ENCODE measurements at regions not wholly inside any gene's neighbourhood (a gene's known extent, or its start where the extent isn't known, plus 50 kb on each side); places are given as distances from the start of the nearest gene placed in this dataset.
"Not testable (repeated sequence)": the region's sequence is repeated elsewhere in the genome, so short reads cannot be mapped to it uniquely, and the experiment has no call there.

DNA sequence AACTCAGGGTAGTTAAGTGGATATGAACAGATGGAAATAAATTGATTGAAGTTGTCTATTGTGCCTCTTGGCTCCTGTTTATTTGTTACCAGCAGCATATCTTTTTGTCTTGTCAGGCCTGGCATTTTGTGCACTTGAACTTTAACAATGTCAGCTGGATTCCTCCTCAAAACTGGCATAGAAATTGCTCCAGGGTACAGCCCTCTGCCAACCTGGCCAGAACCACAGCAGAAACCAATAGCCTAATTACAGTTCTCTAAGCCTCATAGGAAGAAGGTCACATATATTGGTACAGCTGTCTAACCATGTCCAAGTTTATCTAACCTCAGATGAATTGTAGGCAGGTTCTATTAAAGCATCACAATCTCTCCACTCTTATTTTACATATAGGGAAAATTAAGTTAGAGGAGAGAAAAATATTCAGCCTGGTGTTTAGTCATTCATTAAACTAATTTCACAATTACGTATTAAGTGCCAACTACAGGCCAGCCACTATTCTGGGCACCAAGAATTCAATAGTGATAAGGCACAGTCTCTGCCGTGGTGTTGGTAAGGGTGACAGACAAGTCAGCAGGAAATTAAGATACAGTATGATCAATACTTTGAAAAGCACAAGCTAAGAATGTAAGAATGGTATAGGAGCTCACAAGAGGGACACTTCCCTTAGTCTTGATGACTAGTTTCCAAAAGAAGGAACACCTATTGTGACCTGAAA, 452.9 kb upstream of the NECTIN3 start:
- DNase-seq (ENCODE audit: low spot score), result no peak

DNA sequence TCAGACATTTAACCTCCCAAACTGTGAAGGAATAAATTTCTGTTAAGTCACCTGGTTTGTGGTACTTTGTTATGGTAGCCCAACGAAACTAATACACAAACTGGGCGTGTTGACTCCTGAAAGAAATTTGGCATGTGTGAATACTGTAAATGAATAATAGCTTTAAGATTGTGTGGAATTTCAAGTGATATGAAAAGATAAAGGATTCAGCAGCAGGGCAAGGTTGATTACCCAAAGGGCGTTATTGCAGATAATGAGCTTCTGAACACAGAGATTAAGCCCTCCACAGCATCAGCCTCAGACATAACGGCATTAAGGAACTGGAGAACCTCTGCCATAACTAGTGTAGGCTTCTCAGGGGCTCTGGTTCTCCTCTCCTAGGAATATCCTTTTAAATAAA, 451.5 kb upstream of the NECTIN3 start:
- no peak for DNase-seq (ENCODE audit: low spot score)

DNA sequence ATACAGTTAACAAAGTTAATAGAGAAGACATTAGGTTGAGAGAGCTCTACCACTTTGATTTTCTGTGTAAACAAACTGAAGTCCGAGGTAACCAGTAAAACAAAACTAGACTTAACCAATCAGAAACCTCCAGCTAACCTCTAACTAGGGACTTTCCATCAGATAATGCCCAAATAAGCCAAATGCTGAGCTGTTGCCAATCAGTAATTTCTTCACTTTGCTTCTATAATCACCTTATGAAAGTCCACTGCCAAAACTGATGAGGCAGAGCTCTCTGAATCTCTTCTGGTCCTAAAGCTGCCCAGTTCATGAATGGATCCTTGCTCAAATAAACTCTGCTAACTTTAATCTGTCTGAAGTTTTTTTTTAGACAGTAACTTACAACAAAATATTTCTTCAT, 448.0 kb upstream of the NECTIN3 start:
- no peak for DNase-seq (ENCODE audit: low spot score)

DNA sequence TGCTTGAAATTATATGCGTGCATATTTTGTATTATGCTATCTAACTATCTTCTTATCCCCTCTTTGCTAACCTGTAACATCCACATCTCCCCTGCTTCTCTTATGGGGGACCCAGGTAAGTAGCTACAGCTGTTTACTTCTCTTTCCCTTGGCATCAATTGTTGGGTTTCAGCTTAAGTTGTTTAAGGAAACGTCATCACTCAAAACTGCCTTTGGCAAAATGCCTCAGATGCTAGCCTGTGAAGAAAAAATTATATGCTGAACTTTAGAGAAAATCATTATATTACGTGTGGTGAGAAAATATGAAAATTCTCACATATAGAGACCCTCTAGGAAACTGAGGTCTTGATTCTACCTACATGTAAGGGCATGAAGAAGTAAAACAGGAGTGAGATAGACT, 447.0 kb upstream of the NECTIN3 start:
- no peak for DNase-seq (ENCODE audit: low spot score)

DNA sequence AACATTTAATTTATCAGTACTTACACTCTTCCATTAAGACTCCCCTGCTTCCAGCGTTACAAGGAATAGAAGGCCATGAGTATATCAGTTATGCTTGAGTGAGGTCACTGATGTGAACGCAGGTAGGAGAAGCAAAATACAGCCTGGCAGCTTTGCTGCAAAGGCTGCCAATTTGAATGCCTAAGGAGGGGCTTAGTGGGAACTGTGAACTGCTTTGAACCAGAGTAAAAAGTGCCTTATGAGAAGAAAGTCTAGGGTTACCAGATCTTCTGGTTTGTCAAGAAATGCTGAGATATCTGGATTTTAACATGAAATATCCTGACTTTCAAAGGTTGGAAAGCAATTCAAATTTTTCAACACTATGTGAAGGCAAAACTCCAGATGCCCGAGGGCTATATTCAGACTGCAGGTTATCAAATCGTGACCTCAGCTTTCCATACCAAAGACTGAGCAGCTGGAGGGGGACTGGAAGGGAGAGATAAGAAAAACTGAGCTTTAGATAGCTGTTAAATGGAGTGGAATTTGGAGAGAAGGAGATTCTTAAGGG, 446.3 kb upstream of the NECTIN3 start:
- DNase-seq (ENCODE audit: low spot score), result no peak

DNA sequence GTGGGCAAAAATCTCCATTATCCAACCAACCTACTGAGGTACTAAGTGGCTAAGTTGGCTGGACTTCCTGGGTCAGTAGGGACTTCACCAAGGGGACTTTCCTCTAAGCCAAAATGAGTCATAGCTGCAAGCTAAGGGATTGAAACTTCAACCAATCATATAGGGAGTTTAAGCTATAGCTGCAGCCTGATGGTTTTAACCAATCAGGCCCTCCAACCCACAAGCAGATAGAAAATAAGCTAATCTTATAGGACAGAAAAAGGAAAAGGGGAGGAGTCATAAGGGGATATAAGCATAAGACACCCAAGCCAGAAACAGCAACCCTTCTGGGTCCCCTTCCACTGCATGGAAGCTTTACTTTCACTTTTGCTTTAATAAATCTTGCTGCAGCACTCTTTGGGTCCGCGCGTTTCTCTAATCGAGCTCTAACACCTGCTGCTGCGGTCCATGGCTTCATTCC, 444.9 kb upstream of the NECTIN3 start:
- not testable (repeated sequence) for DNase-seq (ENCODE audit: low spot score)

DNA sequence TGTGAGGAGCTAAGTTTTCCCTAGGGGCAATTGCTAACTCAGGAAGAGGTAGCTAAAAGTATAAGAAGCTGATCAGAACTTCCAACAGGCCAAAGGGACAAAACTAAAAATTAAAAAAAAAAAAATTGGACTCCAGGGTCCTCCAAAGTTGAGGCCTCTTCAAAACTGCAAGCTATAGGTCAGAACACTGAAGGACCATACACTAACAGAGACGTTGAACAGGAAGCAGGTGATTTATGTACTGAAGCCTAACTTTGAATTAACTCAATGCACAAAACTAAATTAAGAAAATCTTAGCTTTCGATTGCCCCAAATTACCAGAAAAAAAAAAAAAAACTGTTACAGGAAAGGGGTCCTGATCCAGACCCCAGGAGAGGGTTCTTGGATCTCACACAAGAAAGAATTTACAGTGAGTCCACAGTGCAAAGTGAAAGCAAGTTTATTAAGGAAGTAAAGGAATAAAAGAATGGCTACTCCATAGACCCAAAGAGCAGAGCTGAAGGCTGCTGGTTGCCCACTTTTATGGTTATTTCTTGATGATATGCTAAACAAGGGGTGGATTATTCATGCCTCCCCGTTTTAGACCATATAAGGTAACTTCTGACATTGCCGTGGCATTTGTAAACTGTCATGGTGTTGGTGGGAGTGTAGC, 442.8 kb upstream of the NECTIN3 start:
- no peak for DNase-seq (ENCODE audit: low spot score)

DNA sequence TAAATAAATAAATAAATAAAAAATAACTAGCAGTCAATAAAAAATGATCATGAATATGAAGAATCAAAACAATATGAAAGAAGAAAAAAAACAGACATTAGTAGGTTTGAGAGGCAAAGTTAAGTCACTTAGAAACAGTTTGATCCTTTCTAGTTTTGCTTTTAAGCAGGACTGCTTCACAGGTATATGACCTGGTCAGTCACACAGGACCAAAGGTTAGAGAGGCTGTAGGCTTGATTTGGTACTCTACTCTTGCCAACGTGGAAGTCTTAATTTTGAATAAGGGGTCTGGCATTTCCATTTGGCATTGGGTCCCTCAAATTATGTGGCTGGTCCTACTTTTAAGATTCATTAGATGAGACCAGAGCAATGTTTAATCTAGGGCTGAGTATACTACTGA, 441.7 kb upstream of the NECTIN3 start:
- DNase-seq (ENCODE audit: low spot score), result no peak

DNA sequence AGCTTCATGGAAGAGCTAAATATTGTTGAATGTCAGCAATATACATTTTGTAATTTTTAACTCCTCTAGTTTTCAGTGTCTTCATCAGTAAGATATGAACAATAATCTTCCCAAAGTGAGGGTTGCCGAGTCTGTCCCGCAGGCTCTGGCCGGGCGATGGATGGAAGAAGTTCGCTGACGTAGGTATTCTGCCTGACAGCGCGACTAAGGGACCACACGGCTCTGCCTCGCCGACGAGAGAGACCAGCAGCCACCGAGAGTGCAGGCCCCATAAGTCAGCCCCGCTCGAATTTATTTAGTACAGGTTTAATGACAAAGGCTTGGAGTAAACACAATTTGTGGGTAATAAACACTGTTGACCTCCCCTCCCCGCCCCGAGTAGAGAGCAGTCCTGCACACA, 427.4 kb upstream of the NECTIN3 start:
- DNase-seq (ENCODE audit: low spot score), result no peak

DNA sequence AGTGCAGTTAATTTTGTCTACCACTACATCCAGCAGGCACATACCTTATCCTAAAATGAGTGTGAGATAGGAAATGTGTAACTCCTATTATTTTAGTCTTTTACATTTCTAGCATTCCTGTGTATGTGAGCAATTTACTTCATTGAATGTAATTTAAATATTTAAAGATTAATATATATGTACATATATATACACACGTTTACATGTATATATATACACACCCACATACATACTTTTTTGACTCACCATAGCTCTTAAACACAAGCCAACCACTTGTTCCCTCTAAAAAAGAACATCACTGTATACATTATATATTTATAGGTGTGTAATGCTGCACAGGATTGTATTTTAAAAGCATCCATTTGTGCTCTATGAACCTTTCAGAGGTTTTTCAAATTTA, 425.6 kb upstream of the NECTIN3 start:
- no peak for DNase-seq (ENCODE audit: low spot score)

DNA sequence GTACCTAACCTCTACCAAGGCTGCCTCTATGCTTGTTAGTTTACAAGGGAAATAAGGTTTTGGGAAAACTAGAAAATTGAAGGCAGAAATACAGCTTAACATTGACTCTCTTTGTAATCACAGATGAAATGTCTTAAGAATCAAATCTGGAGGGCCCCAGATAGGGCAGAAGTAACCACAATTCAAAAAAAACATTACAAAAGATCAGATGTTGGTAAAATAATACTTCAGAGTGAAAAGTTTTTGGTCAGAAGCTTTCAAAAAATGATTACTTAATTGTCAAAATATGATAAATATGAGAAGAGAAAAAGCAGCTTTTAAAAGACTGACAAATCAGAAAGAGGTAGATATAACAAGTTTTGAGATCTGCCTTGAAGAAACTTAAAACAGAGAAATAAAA, 425.1 kb upstream of the NECTIN3 start:
- no peak for DNase-seq (ENCODE audit: low spot score)

DNA sequence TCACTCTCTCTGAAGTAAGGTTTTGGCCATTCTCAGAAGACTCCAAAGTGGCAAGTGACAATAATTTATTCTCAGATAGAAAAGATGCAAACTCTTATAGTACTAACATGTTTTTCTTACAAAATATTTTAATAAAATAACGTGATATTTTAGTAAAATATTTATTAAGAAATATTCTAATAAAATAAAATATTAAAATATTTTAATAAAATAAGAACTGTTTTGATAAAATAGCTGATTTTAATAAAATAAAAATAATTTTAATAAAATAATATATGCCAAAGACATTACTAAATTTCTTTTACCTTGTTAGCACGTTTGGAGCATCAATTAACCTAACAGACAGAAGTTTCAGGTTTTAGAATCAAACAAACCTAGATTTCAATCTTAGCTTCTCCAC, 424.0 kb upstream of the NECTIN3 start:
- no peak for DNase-seq (ENCODE audit: low spot score)

DNA sequence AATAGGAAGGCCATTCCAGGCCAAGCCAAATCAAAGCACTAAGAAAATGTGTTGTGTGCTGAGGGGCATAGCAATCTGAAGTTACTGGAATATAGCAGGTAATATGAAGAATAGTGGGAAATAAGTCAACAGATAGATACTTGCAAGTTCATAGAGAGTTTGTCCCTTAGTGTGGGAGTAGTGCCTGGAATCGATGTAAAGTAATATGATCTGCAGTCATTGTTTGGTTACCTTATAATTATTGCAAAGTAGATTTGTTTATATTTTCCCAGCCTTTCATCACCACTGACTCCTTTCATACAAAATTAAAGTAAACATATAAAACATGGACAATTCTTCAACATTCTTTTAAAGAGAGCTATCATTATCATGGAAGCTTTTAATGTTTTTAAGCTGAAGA, 420.9 kb upstream of the NECTIN3 start:
- no peak for DNase-seq (ENCODE audit: low spot score)

DNA sequence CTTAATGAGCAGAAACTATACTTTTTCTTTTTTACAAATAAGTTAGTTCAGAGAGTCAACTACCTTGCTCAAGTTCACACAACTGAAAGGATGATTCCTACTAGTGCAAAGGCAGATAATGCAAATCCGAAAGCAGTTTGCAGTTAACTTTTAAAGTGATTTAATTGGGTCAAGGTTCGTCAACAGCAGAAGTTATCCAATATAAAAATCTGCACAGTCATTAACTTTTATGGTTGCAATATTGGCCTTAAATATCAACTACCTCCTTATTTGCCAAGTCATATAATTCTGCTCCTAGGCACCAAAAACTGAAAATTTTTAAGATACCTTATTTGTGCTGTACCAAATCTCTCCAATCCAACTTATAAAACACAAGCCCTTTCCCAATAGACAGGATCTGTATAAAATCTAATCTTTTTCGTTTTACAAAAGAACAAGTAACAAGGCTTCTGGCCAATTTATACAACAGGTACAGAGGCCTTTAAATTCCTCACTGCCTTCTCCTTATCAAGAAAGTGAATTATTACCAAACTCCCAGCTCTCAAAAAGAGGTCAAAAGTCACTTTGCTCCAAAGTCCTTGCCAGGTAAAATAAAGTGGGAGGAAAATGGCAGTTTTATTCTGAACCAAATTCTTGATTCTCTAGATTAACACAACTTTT, 416.6 kb upstream of the NECTIN3 start:
- DNase-seq (ENCODE audit: low spot score), result no peak

DNA sequence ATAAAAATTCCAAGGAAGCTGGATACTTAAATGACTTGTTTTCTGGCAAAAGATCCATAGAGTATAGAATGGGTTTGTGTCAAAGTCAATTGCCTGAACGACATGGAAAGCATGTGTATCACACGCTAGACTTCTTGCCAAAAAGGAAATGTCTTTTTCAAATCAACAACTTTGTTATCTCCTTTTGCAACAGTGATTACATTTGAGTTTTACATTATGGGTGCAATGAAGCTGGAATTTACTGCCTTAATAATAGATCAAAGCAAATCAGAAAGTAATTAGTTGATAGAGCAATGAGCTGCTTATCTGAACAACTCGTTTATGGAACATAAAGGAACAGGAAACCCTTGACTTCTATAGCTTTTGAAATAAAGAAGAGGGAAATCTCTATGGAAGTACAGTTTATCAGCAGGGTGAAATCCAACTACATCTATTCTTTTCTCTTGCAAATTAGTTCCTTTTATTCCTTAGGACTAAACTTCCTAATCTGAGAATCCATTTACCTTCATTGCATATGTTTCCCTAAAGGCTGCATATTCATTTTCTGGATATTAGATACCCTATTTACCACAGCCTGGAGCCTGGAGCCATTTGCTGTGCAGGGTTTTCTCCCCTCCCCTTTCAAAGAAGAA, 415.1 kb upstream of the NECTIN3 start:
- no peak for DNase-seq (ENCODE audit: low spot score)

DNA sequence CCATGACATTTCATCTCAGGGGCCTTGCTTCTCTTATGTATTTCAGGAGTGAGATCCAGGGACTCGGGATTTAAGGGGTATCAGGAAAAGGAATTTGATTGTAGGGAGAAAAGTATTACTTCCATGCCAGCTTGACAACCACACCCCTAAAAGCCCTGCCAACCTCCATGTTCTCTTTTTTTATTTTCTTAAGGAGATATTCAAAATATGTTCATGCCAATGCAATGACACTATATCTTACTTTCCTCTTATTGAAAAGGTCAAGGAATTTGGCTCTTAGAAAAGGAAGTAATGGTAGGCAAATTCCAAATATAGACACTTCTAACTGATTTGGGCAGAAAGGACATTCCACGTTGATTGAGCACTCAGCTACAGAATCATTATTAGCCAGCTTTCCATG, 407.5 kb upstream of the NECTIN3 start:
- no peak for DNase-seq (ENCODE audit: low spot score)

DNA sequence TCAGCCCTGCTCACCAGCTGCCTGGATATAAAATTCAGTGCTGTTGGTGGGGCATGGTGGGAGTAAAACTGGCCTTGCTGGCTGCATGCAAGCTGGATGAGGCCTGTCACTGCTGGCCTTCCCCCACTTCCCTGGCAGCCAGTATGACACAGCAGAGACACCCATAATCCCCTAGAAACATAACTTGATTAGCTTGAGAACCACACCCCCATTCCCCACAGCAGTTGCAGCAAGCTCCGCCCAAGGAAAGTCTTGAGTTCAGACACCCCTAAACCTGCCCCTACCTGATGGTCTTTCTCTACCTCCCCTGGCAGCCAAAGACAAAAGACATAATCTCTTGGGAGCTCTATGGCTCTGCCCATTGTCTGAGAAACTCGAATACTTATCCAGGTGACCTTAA, 405.1 kb upstream of the NECTIN3 start:
- no peak for DNase-seq (ENCODE audit: low spot score)

DNA sequence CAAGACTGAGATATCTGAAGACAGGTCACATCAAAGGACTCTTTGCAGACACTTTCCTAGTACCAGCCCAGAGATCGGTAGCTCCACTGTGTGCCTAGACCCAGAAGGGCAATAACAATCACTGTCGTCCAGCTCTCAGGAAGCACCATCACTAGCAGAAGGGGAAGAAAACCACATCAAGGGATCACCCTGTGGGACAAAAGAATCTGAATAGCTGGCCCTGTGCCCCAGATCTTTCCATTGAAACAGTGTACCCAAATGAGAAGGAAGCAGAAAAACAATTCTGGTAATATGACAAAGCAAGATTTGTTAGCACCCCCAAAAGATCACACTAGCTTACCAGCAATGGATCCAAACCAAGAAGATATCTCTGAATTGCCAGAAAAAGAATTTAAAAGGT, 404.4 kb upstream of the NECTIN3 start:
- DNase-seq (ENCODE audit: low spot score), result no peak

DNA sequence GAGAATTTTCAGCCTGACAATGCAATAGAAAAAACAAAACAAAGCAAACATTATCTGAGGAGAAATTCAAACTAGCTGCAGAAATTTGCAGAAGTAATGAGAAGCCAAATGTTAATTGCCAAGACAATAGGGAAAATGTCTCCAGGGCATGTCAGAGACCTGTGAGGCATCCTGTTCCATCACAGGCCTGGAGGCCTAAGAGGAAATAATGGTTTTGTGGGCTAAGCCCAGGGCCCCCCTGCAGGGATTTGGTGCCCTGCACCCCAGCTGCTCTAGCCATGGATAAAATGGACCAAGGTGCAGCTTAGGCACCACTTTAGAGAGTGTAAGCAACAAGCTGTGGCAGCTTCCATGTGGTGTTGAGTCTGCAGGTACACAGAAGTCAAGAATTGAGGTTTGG, 401.2 kb upstream of the NECTIN3 start:
- no peak for DNase-seq (ENCODE audit: low spot score)

DNA sequence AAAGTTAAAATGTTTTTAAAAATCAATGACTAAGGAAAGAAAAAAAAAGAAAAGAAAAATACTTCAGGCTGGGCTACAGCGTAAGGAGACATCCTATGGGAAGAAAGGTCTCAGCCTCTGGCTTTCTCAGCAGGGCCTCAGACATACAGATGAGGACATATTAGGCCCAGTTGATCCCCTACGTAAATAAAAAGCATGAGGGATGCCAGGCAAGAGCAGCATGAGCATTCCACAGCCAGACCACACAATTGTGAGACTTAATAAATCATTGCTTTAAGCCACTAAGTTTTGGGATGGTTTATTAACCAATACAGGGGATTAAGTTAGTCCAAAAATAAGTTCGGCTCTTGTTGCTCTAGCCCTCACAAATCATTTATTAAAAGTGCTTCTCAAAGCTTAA, 394.1 kb upstream of the NECTIN3 start:
- DNase-seq (ENCODE audit: low spot score), result no peak

DNA sequence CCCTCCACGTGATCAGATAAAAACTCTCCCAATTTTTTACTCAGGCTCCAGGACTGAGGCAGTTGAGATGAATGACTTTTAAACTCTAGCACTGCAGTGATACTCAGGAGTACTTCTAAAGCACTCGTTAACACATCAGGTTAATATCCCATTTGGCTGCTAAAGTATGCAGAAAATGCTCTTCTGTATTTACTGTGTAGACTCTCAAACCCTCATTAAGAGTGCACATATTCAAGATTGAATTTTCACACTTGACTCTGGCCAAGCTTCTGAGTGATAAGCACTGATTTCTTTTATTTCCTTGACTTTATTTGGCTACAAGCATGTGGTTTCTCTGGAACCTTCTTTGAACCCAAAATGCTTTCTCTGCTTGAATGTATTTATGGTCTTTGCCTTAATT, 392.3 kb upstream of the NECTIN3 start:
- no peak for DNase-seq (ENCODE audit: low spot score)

DNA sequence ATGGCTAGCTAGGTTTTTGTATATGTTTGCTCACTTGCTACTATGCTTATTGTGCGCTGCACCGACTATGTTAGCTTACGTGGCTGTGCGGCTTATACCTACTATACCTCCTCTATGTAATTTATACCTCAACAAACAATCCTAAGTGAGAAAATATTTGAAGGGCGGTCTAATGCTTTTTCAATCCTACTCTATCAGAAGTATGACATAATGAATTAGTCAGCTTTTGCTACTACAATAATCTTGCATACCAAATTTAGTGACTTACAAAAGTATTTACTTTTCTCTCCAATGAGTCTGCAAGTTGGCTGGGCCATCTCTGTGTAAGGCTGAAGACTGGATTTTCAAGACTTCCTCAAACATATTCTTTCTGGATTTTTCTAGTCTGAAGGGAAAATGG, 391.2 kb upstream of the NECTIN3 start:
- DNase-seq (ENCODE audit: low spot score), result no peak

DNA sequence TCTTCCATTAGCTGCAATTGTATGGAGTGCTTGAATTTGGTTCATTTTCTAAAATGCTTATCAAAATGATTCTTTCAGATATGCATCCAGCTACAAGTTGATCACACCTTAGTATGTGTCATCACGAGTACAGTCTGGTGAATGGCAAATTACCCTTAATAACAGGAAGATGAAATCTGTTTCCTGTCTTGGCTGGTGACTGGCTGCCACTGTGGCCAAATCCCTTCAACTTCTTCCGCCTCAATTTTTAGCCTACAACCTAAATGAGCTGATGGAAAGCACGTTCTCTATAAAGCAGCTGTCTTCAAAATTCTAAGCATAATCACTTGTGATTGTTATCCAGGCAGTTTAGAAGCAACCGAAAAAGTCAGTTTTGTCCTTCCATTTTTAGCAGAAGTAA, 387.1 kb upstream of the NECTIN3 start:
- no peak for DNase-seq (ENCODE audit: low spot score)

Measured in D341Med (cell line).